ENCODE measurements at regions not wholly inside any gene's neighbourhood (a gene's known extent, or its start where the extent isn't known, plus 50 kb on each side); places are given as distances from the start of the nearest gene placed in this dataset.

GRCh38 chr10:92790440-92790839 lies 57.9 kb upstream of the EXOC6 start:
- no peak for DNase-seq (ENCODE audit: low spot score)

GRCh38 chr10:92792661-92793060 lies 55.7 kb upstream of the EXOC6 start:
- DNase-seq (ENCODE audit: low spot score), result no peak
